ENCODE measurements at regions not wholly inside any gene's neighbourhood (a gene's known extent, or its start where the extent isn't known, plus 50 kb on each side); places are given as distances from the start of the nearest gene placed in this dataset.

- intact Hi-C loops (cut with micrococcal nuclease) = no loop called here
- H3K27me3 Mint-ChIP-seq (ENCODE audit: insufficient read depth) = no peaks in the 10 kb centered on the region
These were observed 147.9 kb downstream of the IMPG2 start for GRCh38 chr3:101172516-101172915.

GRCh38 chr3:101171681-101172191, 148.6 kb downstream of the IMPG2 start:
- H3K4me1 Mint-ChIP-seq (ENCODE audit: low read depth) = peaks cover 5% of the 10 kb centered on the region
- intact Hi-C loops (cut with micrococcal nuclease) = no loop called here
- H3K9me3 Mint-ChIP-seq = peaks cover 4% of the 10 kb centered on the region
- H3K27ac Mint-ChIP-seq = peak overlapping the region; percentile 18
- no peaks in the 10 kb centered on the region for H3K36me3 Mint-ChIP-seq (ENCODE audit: low read depth)
- no peak for DNase-seq (ENCODE audit: low spot score)
- no peak overlapping the region for H3K4me3 Mint-ChIP-seq
- no peaks in the 10 kb centered on the region for H3K27me3 Mint-ChIP-seq (ENCODE audit: insufficient read depth)

More at GRCh38 chr3:101172516-101172915, 147.9 kb downstream of the IMPG2 start:
- Mint-ChIP-seq H3K4me1 (ENCODE audit: low read depth) (peaks cover 5% of the 10 kb centered on the region), H3K9me3 (peaks cover 4% of the 10 kb centered on the region), H3K27ac (peak overlapping the region; percentile 11), H3K4me3 (no peak overlapping the region), H3K36me3 (ENCODE audit: low read depth) (no peaks in the 10 kb centered on the region)
- no peak for DNase-seq (ENCODE audit: low spot score)

- H3K9me3 Mint-ChIP-seq = peaks cover 4% of the 10 kb centered on the region
- H3K4me1 Mint-ChIP-seq (ENCODE audit: low read depth) = peaks cover 5% of the 10 kb centered on the region
- peak overlapping the region; percentile 18 for H3K27ac Mint-ChIP-seq
- DNase-seq (ENCODE audit: low spot score) = no peak
- intact Hi-C loops (cut with micrococcal nuclease) = no loop called here
- no peak overlapping the region for H3K4me3 Mint-ChIP-seq
- no peaks in the 10 kb centered on the region for H3K27me3 Mint-ChIP-seq (ENCODE audit: insufficient read depth)
- no peaks in the 10 kb centered on the region for H3K36me3 Mint-ChIP-seq (ENCODE audit: low read depth)
These were observed 149.4 kb downstream of the IMPG2 start for GRCh38 chr3:101170806-101171558.

GRCh38 chr3:101170062-101170771, 150.2 kb downstream of the IMPG2 start:
- Mint-ChIP-seq H3K27me3 (ENCODE audit: insufficient read depth) (no peaks in the 10 kb centered on the region), H3K9me3 (peaks cover 4% of the 10 kb centered on the region), H3K4me3 (no peak overlapping the region), H3K27ac (no peak overlapping the region), H3K4me1 (ENCODE audit: low read depth) (peaks cover 5% of the 10 kb centered on the region), H3K36me3 (ENCODE audit: low read depth) (no peaks in the 10 kb centered on the region)
- no peak for DNase-seq (ENCODE audit: low spot score)
- intact Hi-C loops (cut with micrococcal nuclease) = no loop called here

- H3K27ac Mint-ChIP-seq = no peak overlapping the region
- no peaks in the 10 kb centered on the region for H3K36me3 Mint-ChIP-seq (ENCODE audit: low read depth)
- H3K4me1 Mint-ChIP-seq (ENCODE audit: low read depth) = peaks cover 5% of the 10 kb centered on the region
- DNase-seq (ENCODE audit: low spot score) = no peak
- intact Hi-C loops (cut with micrococcal nuclease) = no loop called here
- no peaks in the 10 kb centered on the region for H3K27me3 Mint-ChIP-seq (ENCODE audit: insufficient read depth)
- no peaks in the 10 kb centered on the region for H3K9me3 Mint-ChIP-seq
- no peak overlapping the region for H3K4me3 Mint-ChIP-seq
These were observed 150.9 kb downstream of the IMPG2 start for GRCh38 chr3:101169516-101169915.

GRCh38 chr3:101167376-101167775, 153.0 kb downstream of the IMPG2 start:
- peaks cover 5% of the 10 kb centered on the region for H3K4me1 Mint-ChIP-seq (ENCODE audit: low read depth)
- no peaks in the 10 kb centered on the region for H3K36me3 Mint-ChIP-seq (ENCODE audit: low read depth)
- no peak overlapping the region for H3K4me3 Mint-ChIP-seq
- DNase-seq (ENCODE audit: low spot score) = no peak
- H3K27ac Mint-ChIP-seq = no peak overlapping the region
- no peaks in the 10 kb centered on the region for H3K9me3 Mint-ChIP-seq
- H3K27me3 Mint-ChIP-seq (ENCODE audit: insufficient read depth) = no peaks in the 10 kb centered on the region
- intact Hi-C loops (cut with micrococcal nuclease) = no loop called here

- intact Hi-C loops (cut with micrococcal nuclease) = no loop called here
- no peak for DNase-seq (ENCODE audit: low spot score)
- Mint-ChIP-seq H3K4me3 (no peak overlapping the region), H3K27ac (no peak overlapping the region), H3K27me3 (ENCODE audit: insufficient read depth) (no peaks in the 10 kb centered on the region), H3K4me1 (ENCODE audit: low read depth) (peaks cover 4% of the 10 kb centered on the region), H3K36me3 (ENCODE audit: low read depth) (no peaks in the 10 kb centered on the region), H3K9me3 (no peaks in the 10 kb centered on the region)
These were observed 154.2 kb downstream of the IMPG2 start for GRCh38 chr3:101166150-101166549.

- Mint-ChIP-seq H3K36me3 (ENCODE audit: low read depth) (no peaks in the 10 kb centered on the region), H3K4me1 (ENCODE audit: low read depth) (no peaks in the 10 kb centered on the region), H3K27ac (no peak overlapping the region), H3K4me3 (no peak overlapping the region), H3K9me3 (no peaks in the 10 kb centered on the region), H3K27me3 (ENCODE audit: insufficient read depth) (no peaks in the 10 kb centered on the region)
- intact Hi-C loops (cut with micrococcal nuclease) = no loop called here
- DNase-seq (ENCODE audit: low spot score) = no peak
These were observed 156.8 kb downstream of the IMPG2 start for GRCh38 chr3:101163554-101163953.

- Mint-ChIP-seq H3K9me3 (no peaks in the 10 kb centered on the region), H3K27ac (no peak overlapping the region), H3K4me1 (ENCODE audit: low read depth) (no peaks in the 10 kb centered on the region), H3K36me3 (ENCODE audit: low read depth) (no peaks in the 10 kb centered on the region), H3K4me3 (no peak overlapping the region), H3K27me3 (ENCODE audit: insufficient read depth) (peaks cover 2% of the 10 kb centered on the region)
- intact Hi-C loops (cut with micrococcal nuclease) = no loop called here
- no peak for DNase-seq (ENCODE audit: low spot score)
These were observed 160.9 kb downstream of the IMPG2 start for GRCh38 chr3:101159478-101159877.

- Mint-ChIP-seq H3K9me3 (no peaks in the 10 kb centered on the region), H3K36me3 (ENCODE audit: low read depth) (no peaks in the 10 kb centered on the region), H3K4me1 (ENCODE audit: low read depth) (no peaks in the 10 kb centered on the region), H3K27me3 (ENCODE audit: insufficient read depth) (peaks cover 4% of the 10 kb centered on the region), H3K4me3 (no peak overlapping the region), H3K27ac (no peak overlapping the region)
- no peak for DNase-seq (ENCODE audit: low spot score)
- intact Hi-C loops (cut with micrococcal nuclease) = no loop called here
These were observed 162.0 kb downstream of the IMPG2 start for GRCh38 chr3:101158374-101158773.

GRCh38 chr3:101156787-101157345, 163.5 kb downstream of the IMPG2 start:
- Mint-ChIP-seq H3K27ac (no peak overlapping the region), H3K4me3 (no peak overlapping the region), H3K36me3 (ENCODE audit: low read depth) (no peaks in the 10 kb centered on the region), H3K4me1 (ENCODE audit: low read depth) (no peaks in the 10 kb centered on the region), H3K27me3 (ENCODE audit: insufficient read depth) (peaks cover 9% of the 10 kb centered on the region), H3K9me3 (no peaks in the 10 kb centered on the region)
- no peak for DNase-seq (ENCODE audit: low spot score)
- intact Hi-C loops (cut with micrococcal nuclease) = no loop called here

GRCh38 chr3:101155825-101156224, 162.6 kb upstream of the ABI3BP start:
- Mint-ChIP-seq H3K27me3 (ENCODE audit: insufficient read depth) (peaks cover 11% of the 10 kb centered on the region), H3K4me1 (ENCODE audit: low read depth) (no peaks in the 10 kb centered on the region)

GRCh38 chr3:101154401-101154800, 161.2 kb upstream of the ABI3BP start:
- intact Hi-C loops (cut with micrococcal nuclease) = no loop called here
- Mint-ChIP-seq H3K9me3 (no peaks in the 10 kb centered on the region), H3K27me3 (ENCODE audit: insufficient read depth) (peaks cover 16% of the 10 kb centered on the region), H3K36me3 (ENCODE audit: low read depth) (no peaks in the 10 kb centered on the region), H3K4me1 (ENCODE audit: low read depth) (no peaks in the 10 kb centered on the region), H3K27ac (no peak overlapping the region), H3K4me3 (no peak overlapping the region)
- no peak for DNase-seq (ENCODE audit: low spot score)

More at GRCh38 chr3:101155825-101156224, 162.6 kb upstream of the ABI3BP start:
- Mint-ChIP-seq H3K4me3 (no peak overlapping the region), H3K36me3 (ENCODE audit: low read depth) (no peaks in the 10 kb centered on the region), H3K27ac (no peak overlapping the region), H3K9me3 (no peaks in the 10 kb centered on the region)
- no peak for DNase-seq (ENCODE audit: low spot score)
- intact Hi-C loops (cut with micrococcal nuclease) = no loop called here
